SK-N-SH (cell line): ENCODE measurements at regions not wholly inside any gene's neighbourhood (a gene's known extent, or its start where the extent isn't known, plus 50 kb on each side); places are given as distances from the start of the nearest gene placed in this dataset.

Experiments
- CTCF ChIA-PET: fragments of 300-600, 350-600 bp; formaldehyde crosslinking; extraction: SDS; loops from one replicate; lab custom pipeline; 2021; lab: Yijun Ruan, JAX
- POLR2A ChIA-PET: fragments of 350-600 bp; sonication (Branson Sonifier 250); formaldehyde crosslinking; extraction: SDS; loops from one replicate; lab custom pipeline; 2020; ENCODE audit warnings: antibody characterized with exemption, inconsistent platforms; lab: Yijun Ruan, JAX
- DNase-seq: peaks from one replicate; pipeline ENCODE4 v3.0.0; 2012
- H2AFZ ChIP-seq: fragments of 200-600 bp; sonication (generic); 2 replicates; pipeline ENCODE4 v1.8.1; 2016; ENCODE audit warnings: antibody characterized with exemption, mild to moderate bottlenecking, low read depth
- H3F3A ChIP-seq: fragments of 200-600 bp; sonication (generic); replicated peaks from 2 replicates; pipeline ENCODE3; 2016; ENCODE audit warnings: antibody characterized with exemption, mild to moderate bottlenecking; ENCODE audit not compliant: insufficient read depth
- H3K27ac ChIP-seq, 2 experiments: fragments of 200-500 bp in 1 of 2; fragments of 200-600 bp in 1 of 2; sonication (Bioruptor generic) in 1 of 2; sonication (generic), shearing (Covaris generic) in 1 of 2; 2 replicates each; pipeline versions ENCODE4 v1.5.1 to v1.6.1; 2014 to 2016; ENCODE audit warnings: low read depth in 2 of 2, inconsistent platforms in 1 of 2, low read length in 1 of 2, mild to moderate bottlenecking in 1 of 2, mixed read lengths in 1 of 2
- H3K27me3 ChIP-seq: fragments of 200-600 bp; sonication (generic), shearing (Covaris generic); 2 replicates; pipeline ENCODE4 v1.6.1; 2016; ENCODE audit warnings: mixed run types; ENCODE audit not compliant: insufficient read depth
- H3K36me3 ChIP-seq, 2 experiments: fragments of 200-500 bp in 1 of 2; fragments of 200-600 bp in 1 of 2; sonication (Bioruptor generic) in 1 of 2; sonication (generic) in 1 of 2; replicated peaks in 1 of 2; 2 replicates each; pipeline versions ENCODE3 to v1.5.1; 2014 to 2016; ENCODE audit warnings: low read length in 1 of 2, mild to moderate bottlenecking in 1 of 2; ENCODE audit not compliant: insufficient read depth in 2 of 2, control insufficient read depth in 1 of 2
- H3K4me1 ChIP-seq, 2 experiments: fragments of 200-500 bp in 1 of 2; fragments of 200-600 bp in 1 of 2; sonication (Bioruptor generic) in 1 of 2; sonication (generic), shearing (Covaris generic) in 1 of 2; 2 replicates each; pipeline versions ENCODE4 v1.5.1 to v1.6.1; 2014 to 2016; ENCODE audit warnings: low read depth in 1 of 2, low read length in 1 of 2, mixed run types in 1 of 2; ENCODE audit not compliant: insufficient read depth in 2 of 2, control insufficient read depth in 1 of 2
- H3K4me2 ChIP-seq: fragments of 200-600 bp; sonication (generic), shearing (Covaris generic); 2 replicates; pipeline ENCODE4 v1.6.1; 2017; ENCODE audit warnings: mixed run types
- H3K4me3 ChIP-seq, 2 experiments: fragments of 200-500 bp in 1 of 2; fragments of 200-600 bp in 1 of 2; sonication (Bioruptor generic) in 1 of 2; sonication (generic), shearing (Covaris generic) in 1 of 2; 2 replicates each; pipeline versions ENCODE4 v1.5.1 to v1.8.1; 2014 to 2016; ENCODE audit warnings: low read depth in 2 of 2, inconsistent platforms in 1 of 2, low read length in 1 of 2, mild to moderate bottlenecking in 1 of 2, mixed read lengths in 1 of 2, moderate library complexity in 1 of 2
- H3K79me2 ChIP-seq: fragments of 200-600 bp; sonication (generic); 2 replicates; pipeline ENCODE4 v1.8.1; 2017; ENCODE audit warnings: mild to moderate bottlenecking; ENCODE audit not compliant: insufficient read depth
- H3K9ac ChIP-seq: fragments of 200-600 bp; sonication (generic); 2 replicates; pipeline ENCODE4 v1.6.1; 2017; ENCODE audit warnings: mixed run types
- H3K9me2 ChIP-seq: fragments of 200-600 bp; sonication (generic); 2 replicates; pipeline ENCODE4 v1.6.1; 2017; ENCODE audit warnings: mixed run types
- H3K9me3 ChIP-seq: fragments of 200-600 bp; sonication (generic); 2 replicates; pipeline ENCODE4 v1.6.1; 2017; ENCODE audit warnings: mixed run types, mild to moderate bottlenecking, moderate library complexity
- H4K20me1 ChIP-seq: fragments of 200-600 bp; sonication (generic); 2 replicates; pipeline ENCODE4 v1.6.1; 2017; ENCODE audit warnings: mild to moderate bottlenecking, mixed run types; ENCODE audit not compliant: insufficient read depth
- ELF1 ChIP-seq: IDR thresholded peaks from 2 replicates; pipeline ENCODE4 v1.4.0; 2012
- EP300 ChIP-seq, 2 experiments: IDR thresholded peaks; 2 replicates each; pipeline versions ENCODE4 v1.4.0 to v1.6.1; 2012; ENCODE audit warnings: borderline replicate concordance in 1 of 2, low read depth in 1 of 2, low read length in 1 of 2
- MEF2A ChIP-seq: IDR thresholded peaks from 2 replicates; pipeline ENCODE4 v1.4.0; 2012; ENCODE audit warnings: low read depth, borderline replicate concordance
- NFIC ChIP-seq: IDR thresholded peaks from 2 replicates; pipeline ENCODE4 v1.4.0; 2012; ENCODE audit warnings: borderline replicate concordance
- RCOR1 ChIP-seq: fragments of 150-350 bp; IDR thresholded peaks from 2 replicates; pipeline ENCODE4 v1.6.1; 2017; ENCODE audit warnings: antibody characterized with exemption, low read length
- TAF1 ChIP-seq: IDR thresholded peaks from 2 replicates; pipeline ENCODE4 v1.6.1; 2012; ENCODE audit warnings: low read depth, mild to moderate bottlenecking, low read length, moderate library complexity, borderline replicate concordance
- TCF12 ChIP-seq: IDR thresholded peaks from 2 replicates; pipeline ENCODE4 v1.4.0; 2012
- WGBS: methylation state at CpG from one replicate; pipeline ENCODE4 v1.1.6; 2017; ENCODE audit warnings: low lambda C conversion rate; 5-methylcytosine and 5-hydroxymethylcytosine counted together
- TF ChIP-seq, protein P1 (sequence below): fragments of 200-600 bp; sonication (generic); IDR thresholded peaks from 2 replicates; pipeline ENCODE4 v1.6.1; 2017; ENCODE audit warnings: antibody characterized with exemption, mild to moderate bottlenecking, moderate library complexity
- TF ChIP-seq, protein P2 (sequence below): IDR thresholded peaks from 2 replicates; pipeline ENCODE4; 2012
- TF ChIP-seq, protein P3 (sequence below): IDR thresholded peaks from 2 replicates; pipeline ENCODE4 v1.6.1; 2012; ENCODE audit warnings: mild to moderate bottlenecking, low read depth, low read length, moderate library complexity
- TF ChIP-seq, protein P4 (sequence below): IDR thresholded peaks from 2 replicates; pipeline ENCODE4 v1.4.0; 2012; ENCODE audit warnings: low read depth, borderline replicate concordance

DNA sequence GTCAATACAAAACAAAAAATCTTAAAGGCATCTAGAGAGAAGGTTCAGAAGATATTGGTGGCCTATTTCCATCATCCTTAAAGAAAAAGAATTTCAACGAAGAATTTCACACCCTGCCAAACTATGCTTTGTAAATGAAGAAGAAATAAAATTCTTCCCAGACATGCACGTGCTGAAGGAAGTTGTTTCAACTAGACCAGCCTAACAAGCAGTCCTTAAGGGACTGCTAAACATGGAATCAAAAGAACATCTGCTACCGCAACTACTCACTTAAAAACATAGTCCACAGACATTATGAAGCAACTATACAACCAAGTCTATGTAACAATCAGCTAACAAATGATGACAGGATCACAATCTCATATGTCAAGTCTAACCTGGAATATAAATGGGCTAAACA, 584.9 kb upstream of the PTCHD4 start (continued):
- no peak for TF ChIP-seq NFIC
- TF ChIP-seq, protein P1, sequence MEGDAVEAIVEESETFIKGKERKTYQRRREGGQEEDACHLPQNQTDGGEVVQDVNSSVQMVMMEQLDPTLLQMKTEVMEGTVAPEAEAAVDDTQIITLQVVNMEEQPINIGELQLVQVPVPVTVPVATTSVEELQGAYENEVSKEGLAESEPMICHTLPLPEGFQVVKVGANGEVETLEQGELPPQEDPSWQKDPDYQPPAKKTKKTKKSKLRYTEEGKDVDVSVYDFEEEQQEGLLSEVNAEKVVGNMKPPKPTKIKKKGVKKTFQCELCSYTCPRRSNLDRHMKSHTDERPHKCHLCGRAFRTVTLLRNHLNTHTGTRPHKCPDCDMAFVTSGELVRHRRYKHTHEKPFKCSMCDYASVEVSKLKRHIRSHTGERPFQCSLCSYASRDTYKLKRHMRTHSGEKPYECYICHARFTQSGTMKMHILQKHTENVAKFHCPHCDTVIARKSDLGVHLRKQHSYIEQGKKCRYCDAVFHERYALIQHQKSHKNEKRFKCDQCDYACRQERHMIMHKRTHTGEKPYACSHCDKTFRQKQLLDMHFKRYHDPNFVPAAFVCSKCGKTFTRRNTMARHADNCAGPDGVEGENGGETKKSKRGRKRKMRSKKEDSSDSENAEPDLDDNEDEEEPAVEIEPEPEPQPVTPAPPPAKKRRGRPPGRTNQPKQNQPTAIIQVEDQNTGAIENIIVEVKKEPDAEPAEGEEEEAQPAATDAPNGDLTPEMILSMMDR: no peak
- TF ChIP-seq MEF2A: no peak
- TF ChIP-seq, protein P2, sequence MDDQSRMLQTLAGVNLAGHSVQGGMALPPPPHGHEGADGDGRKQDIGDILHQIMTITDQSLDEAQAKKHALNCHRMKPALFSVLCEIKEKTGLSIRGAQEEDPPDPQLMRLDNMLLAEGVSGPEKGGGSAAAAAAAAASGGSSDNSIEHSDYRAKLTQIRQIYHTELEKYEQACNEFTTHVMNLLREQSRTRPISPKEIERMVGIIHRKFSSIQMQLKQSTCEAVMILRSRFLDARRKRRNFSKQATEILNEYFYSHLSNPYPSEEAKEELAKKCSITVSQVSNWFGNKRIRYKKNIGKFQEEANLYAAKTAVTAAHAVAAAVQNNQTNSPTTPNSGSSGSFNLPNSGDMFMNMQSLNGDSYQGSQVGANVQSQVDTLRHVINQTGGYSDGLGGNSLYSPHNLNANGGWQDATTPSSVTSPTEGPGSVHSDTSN: no peak
- TF ChIP-seq, all 33 proteins: peak for 0

DNA sequence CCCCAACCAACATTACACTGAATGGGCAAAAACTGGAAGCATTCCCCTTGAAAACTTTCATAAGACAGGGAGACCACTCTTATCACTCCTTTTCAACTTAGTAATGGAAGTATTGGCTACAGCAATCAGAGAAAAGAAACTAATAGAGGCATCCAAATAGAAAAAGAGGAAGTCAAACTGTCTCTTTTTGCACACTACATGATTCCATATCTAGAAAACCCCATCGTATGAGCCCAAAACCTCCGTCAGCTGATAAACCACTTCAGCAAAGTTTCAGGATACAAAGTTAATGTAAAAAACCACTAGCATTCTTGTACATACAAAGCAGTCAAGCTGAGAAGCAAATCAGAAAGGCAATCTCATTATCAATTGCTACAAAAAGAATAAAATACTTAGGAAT, 580.4 kb upstream of the PTCHD4 start:
- Histone ChIP-seq H3K4me1 (no peaks in the 10 kb centered on the region), H3K27me3 (no peaks in the 10 kb centered on the region), H3K9me2 (no peaks in the 10 kb centered on the region), H2AFZ (no peak overlapping the region), H4K20me1 (no peaks in the 10 kb centered on the region), H3K27ac (no peak overlapping the region), H3K4me2 (no peak overlapping the region), H3K4me3 (no peak overlapping the region), H3K9ac (no peak overlapping the region), H3K79me2 (no peaks in the 10 kb centered on the region), H3F3A (no peaks in the 10 kb centered on the region), H3K36me3 (no peaks in the 10 kb centered on the region), H3K9me3 (no peaks in the 10 kb centered on the region)
- DNase-seq: no peak
- TF ChIP-seq TCF12 (no peak), EP300 (IDR thresholded peaks at IDR 0.05; ENCODE audit: borderline replicate concordance in 1 of 2, low read depth in 1 of 2, low read length in 1 of 2) (no peak), TAF1 (no peak), ELF1 (no peak), RCOR1 (no peak)
- TF ChIP-seq, protein P3, sequence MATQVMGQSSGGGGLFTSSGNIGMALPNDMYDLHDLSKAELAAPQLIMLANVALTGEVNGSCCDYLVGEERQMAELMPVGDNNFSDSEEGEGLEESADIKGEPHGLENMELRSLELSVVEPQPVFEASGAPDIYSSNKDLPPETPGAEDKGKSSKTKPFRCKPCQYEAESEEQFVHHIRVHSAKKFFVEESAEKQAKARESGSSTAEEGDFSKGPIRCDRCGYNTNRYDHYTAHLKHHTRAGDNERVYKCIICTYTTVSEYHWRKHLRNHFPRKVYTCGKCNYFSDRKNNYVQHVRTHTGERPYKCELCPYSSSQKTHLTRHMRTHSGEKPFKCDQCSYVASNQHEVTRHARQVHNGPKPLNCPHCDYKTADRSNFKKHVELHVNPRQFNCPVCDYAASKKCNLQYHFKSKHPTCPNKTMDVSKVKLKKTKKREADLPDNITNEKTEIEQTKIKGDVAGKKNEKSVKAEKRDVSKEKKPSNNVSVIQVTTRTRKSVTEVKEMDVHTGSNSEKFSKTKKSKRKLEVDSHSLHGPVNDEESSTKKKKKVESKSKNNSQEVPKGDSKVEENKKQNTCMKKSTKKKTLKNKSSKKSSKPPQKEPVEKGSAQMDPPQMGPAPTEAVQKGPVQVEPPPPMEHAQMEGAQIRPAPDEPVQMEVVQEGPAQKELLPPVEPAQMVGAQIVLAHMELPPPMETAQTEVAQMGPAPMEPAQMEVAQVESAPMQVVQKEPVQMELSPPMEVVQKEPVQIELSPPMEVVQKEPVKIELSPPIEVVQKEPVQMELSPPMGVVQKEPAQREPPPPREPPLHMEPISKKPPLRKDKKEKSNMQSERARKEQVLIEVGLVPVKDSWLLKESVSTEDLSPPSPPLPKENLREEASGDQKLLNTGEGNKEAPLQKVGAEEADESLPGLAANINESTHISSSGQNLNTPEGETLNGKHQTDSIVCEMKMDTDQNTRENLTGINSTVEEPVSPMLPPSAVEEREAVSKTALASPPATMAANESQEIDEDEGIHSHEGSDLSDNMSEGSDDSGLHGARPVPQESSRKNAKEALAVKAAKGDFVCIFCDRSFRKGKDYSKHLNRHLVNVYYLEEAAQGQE: no peak
- TF ChIP-seq, protein P4, sequence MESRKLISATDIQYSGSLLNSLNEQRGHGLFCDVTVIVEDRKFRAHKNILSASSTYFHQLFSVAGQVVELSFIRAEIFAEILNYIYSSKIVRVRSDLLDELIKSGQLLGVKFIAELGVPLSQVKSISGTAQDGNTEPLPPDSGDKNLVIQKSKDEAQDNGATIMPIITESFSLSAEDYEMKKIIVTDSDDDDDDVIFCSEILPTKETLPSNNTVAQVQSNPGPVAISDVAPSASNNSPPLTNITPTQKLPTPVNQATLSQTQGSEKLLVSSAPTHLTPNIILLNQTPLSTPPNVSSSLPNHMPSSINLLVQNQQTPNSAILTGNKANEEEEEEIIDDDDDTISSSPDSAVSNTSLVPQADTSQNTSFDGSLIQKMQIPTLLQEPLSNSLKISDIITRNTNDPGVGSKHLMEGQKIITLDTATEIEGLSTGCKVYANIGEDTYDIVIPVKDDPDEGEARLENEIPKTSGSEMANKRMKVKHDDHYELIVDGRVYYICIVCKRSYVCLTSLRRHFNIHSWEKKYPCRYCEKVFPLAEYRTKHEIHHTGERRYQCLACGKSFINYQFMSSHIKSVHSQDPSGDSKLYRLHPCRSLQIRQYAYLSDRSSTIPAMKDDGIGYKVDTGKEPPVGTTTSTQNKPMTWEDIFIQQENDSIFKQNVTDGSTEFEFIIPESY: no peak
- POLR2A ChIA-PET: no interaction called here
- 20% methylated on average over 2 of the region's 2 CpGs for WGBS
- CTCF ChIA-PET: no interaction called here
